B cell (primary cell): ENCODE measurements at regions not wholly inside any gene's neighbourhood (a gene's known extent, or its start where the extent isn't known, plus 50 kb on each side); places are given as distances from the start of the nearest gene placed in this dataset.
"Not testable (repeated sequence)": the region's sequence is repeated elsewhere in the genome, so short reads cannot be mapped to it uniquely, and the experiment has no call there.

ENCODE experiments used
- EZH2 ChIP-seq: IDR thresholded peaks from 2 replicates; pipeline ENCODE4 v1.6.1; 2012; ENCODE audit warnings: borderline replicate concordance, low read depth, mild to moderate bottlenecking, moderate library complexity, low read length; ENCODE audit not compliant: insufficient read depth, poor library complexity, severe bottlenecking
- TF ChIP-seq, protein P1 (sequence below): fragments of 200-600 bp; IDR thresholded peaks from one replicate; pipeline ENCODE4 v1.8.0; 2022; ENCODE audit warnings: antibody characterized with exemption, mild to moderate bottlenecking

DNA sequence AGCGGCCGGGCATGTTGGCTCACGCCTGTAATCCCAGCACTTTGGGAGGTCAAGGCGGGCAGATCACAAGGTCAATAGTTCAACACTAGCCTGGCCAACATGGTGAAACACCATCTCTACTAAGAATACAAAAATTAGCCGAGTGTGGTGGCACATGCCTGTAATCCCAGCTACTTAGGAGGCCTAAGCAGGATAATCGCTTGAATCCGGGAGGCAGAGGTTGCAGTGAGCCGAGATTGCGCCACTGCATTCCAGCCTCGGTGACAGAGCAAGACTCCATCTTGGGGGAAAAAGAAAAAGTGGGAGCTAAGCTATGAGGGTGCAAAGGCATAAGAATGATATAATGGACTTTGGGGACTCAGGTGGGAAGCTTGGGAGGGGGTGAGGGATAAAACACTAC, 55.9 kb upstream of the SLC2A1 start:
- TF ChIP-seq, protein P1, sequence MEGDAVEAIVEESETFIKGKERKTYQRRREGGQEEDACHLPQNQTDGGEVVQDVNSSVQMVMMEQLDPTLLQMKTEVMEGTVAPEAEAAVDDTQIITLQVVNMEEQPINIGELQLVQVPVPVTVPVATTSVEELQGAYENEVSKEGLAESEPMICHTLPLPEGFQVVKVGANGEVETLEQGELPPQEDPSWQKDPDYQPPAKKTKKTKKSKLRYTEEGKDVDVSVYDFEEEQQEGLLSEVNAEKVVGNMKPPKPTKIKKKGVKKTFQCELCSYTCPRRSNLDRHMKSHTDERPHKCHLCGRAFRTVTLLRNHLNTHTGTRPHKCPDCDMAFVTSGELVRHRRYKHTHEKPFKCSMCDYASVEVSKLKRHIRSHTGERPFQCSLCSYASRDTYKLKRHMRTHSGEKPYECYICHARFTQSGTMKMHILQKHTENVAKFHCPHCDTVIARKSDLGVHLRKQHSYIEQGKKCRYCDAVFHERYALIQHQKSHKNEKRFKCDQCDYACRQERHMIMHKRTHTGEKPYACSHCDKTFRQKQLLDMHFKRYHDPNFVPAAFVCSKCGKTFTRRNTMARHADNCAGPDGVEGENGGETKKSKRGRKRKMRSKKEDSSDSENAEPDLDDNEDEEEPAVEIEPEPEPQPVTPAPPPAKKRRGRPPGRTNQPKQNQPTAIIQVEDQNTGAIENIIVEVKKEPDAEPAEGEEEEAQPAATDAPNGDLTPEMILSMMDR: not testable (repeated sequence)
- not testable (repeated sequence) for TF ChIP-seq EZH2
